ENCODE measurements at regions not wholly inside any gene's neighbourhood (a gene's known extent, or its start where the extent isn't known, plus 50 kb on each side); places are given as distances from the start of the nearest gene placed in this dataset.
A peak's percentile ranks its signal among the peaks of the same experiment; 100 is the strongest.

GRCh38 chr6:97705568-97705967, 422.6 kb upstream of the MMS22L start:
- Histone ChIP-seq H3K9ac (ENCODE audit: low read length) (no peak overlapping the region), H3K79me2 (ENCODE audit: low read length) (no peaks in the 10 kb centered on the region), H3K27ac (ENCODE audit: low read length) (no peak overlapping the region), H3K27me3 (replicated peaks; ENCODE audit: insufficient read depth, low read length) (no peaks in the 10 kb centered on the region), H3K36me3 (replicated peaks; ENCODE audit: insufficient read depth, low read length) (no peaks in the 10 kb centered on the region), H3F3A (ENCODE audit: insufficient read depth, low read length) (no peaks in the 10 kb centered on the region), H4K20me1 (ENCODE audit: insufficient read depth, low read length) (no peaks in the 10 kb centered on the region), H3K4me3 (ENCODE audit: low read length) (no peak overlapping the region), H3K4me2 (ENCODE audit: low read depth, low read length) (no peak overlapping the region), H2AFZ (ENCODE audit: low read length) (no peak overlapping the region), H3K9me2 (replicated peaks; ENCODE audit: insufficient read depth, low read length) (no peaks in the 10 kb centered on the region), H3K9me3 (replicated peaks; ENCODE audit: insufficient read depth, low read length) (no peaks in the 10 kb centered on the region), H3K4me1 (ENCODE audit: low read length) (no peaks in the 10 kb centered on the region)
- peak; percentile 41 for TF ChIP-seq CTCF (IDR thresholded peaks at IDR 0.05; ENCODE audit: low read length)
- no peak for TF ChIP-seq EZH2 (optimal IDR thresholded peaks at IDR 0.05; ENCODE audit: low read depth, low read length)
- TF ChIP-seq EZH2phosphoT487 (IDR thresholded peaks at IDR 0.05; ENCODE audit: low read length), result no peak
- DNase-seq, result no peak

- H3K9ac ChIP-seq (ENCODE audit: low read length), result no peak overlapping the region
- no peaks in the 10 kb centered on the region for H3K9me3 ChIP-seq (replicated peaks; ENCODE audit: insufficient read depth, low read length)
- H3K9me2 ChIP-seq (replicated peaks; ENCODE audit: insufficient read depth, low read length), result no peaks in the 10 kb centered on the region
- H2AFZ ChIP-seq (ENCODE audit: low read length), result no peak overlapping the region
- no peak overlapping the region for H3K4me2 ChIP-seq (ENCODE audit: low read depth, low read length)
- no peaks in the 10 kb centered on the region for H3K36me3 ChIP-seq (replicated peaks; ENCODE audit: insufficient read depth, low read length)
- H3K79me2 ChIP-seq (ENCODE audit: low read length), result no peaks in the 10 kb centered on the region
- no peaks in the 10 kb centered on the region for H3K4me1 ChIP-seq (ENCODE audit: low read length)
- DNase-seq, result no peak
- TF ChIP-seq CTCF (IDR thresholded peaks at IDR 0.05; ENCODE audit: low read length) (no peak), EZH2phosphoT487 (IDR thresholded peaks at IDR 0.05; ENCODE audit: low read length) (no peak), EZH2 (optimal IDR thresholded peaks at IDR 0.05; ENCODE audit: low read depth, low read length) (no peak)
- H3K27me3 ChIP-seq (replicated peaks; ENCODE audit: insufficient read depth, low read length), result no peaks in the 10 kb centered on the region
- no peak overlapping the region for H3K4me3 ChIP-seq (ENCODE audit: low read length)
- no peaks in the 10 kb centered on the region for H4K20me1 ChIP-seq (ENCODE audit: insufficient read depth, low read length)
- H3K27ac ChIP-seq (ENCODE audit: low read length), result no peak overlapping the region
- no peaks in the 10 kb centered on the region for H3F3A ChIP-seq (ENCODE audit: insufficient read depth, low read length)
Observed at GRCh38 chr6:97712751-97713150, 429.7 kb upstream of the MMS22L start.

- no peaks in the 10 kb centered on the region for H3K36me3 ChIP-seq (replicated peaks; ENCODE audit: insufficient read depth, low read length)
- no peak overlapping the region for H2AFZ ChIP-seq (ENCODE audit: low read length)
Observed at GRCh38 chr6:97714772-97715171, 431.8 kb upstream of the MMS22L start.

More at GRCh38 chr6:97714772-97715171, 431.8 kb upstream of the MMS22L start:
- H3K9ac ChIP-seq (ENCODE audit: low read length), result no peak overlapping the region
- no peaks in the 10 kb centered on the region for H3K27me3 ChIP-seq (replicated peaks; ENCODE audit: insufficient read depth, low read length)
- H3K4me2 ChIP-seq (ENCODE audit: low read depth, low read length), result no peak overlapping the region
- no peaks in the 10 kb centered on the region for H3F3A ChIP-seq (ENCODE audit: insufficient read depth, low read length)
- no peaks in the 10 kb centered on the region for H3K4me1 ChIP-seq (ENCODE audit: low read length)
- no peak overlapping the region for H3K27ac ChIP-seq (ENCODE audit: low read length)
- no peaks in the 10 kb centered on the region for H3K9me3 ChIP-seq (replicated peaks; ENCODE audit: insufficient read depth, low read length)
- TF ChIP-seq EZH2 (optimal IDR thresholded peaks at IDR 0.05; ENCODE audit: low read depth, low read length), result no peak
- no peak for TF ChIP-seq EZH2phosphoT487 (IDR thresholded peaks at IDR 0.05; ENCODE audit: low read length)
- no peak for TF ChIP-seq CTCF (IDR thresholded peaks at IDR 0.05; ENCODE audit: low read length)
- no peak for DNase-seq
- no peak overlapping the region for H3K4me3 ChIP-seq (ENCODE audit: low read length)
- H3K9me2 ChIP-seq (replicated peaks; ENCODE audit: insufficient read depth, low read length), result no peaks in the 10 kb centered on the region
- H3K79me2 ChIP-seq (ENCODE audit: low read length), result no peaks in the 10 kb centered on the region
- no peaks in the 10 kb centered on the region for H4K20me1 ChIP-seq (ENCODE audit: insufficient read depth, low read length)

Data from MM.1S (cell line).